ENCODE measurements at regions not wholly inside any gene's neighbourhood (a gene's known extent, or its start where the extent isn't known, plus 50 kb on each side); places are given as distances from the start of the nearest gene placed in this dataset.

DNA sequence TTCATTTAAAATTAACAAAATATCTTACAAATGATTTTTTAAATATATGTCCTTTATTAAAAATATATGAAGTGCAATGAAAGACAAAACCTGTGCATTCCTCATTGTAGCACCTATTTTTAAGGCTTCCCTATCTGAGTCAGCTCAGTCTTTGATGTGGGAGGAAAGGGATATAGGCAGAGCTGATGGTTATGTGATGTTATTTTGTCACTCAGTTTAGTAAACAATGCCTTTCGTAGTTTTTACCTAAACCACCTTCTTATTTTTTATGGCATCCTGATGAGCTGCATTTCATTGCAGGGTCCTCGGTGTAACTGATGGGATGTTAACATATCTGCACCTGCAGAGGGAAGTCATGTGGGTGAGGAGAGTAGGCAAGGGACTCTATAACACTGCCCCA, 58.9 kb upstream of the FRMD6 start:
- TF ChIP-seq SMC3 (conservative IDR thresholded peaks at IDR 0.05; ENCODE audit: poor library complexity) (no peak), RAD21 (conservative IDR thresholded peaks at IDR 0.05) (no peak)
- TF ChIP-seq, protein P1, sequence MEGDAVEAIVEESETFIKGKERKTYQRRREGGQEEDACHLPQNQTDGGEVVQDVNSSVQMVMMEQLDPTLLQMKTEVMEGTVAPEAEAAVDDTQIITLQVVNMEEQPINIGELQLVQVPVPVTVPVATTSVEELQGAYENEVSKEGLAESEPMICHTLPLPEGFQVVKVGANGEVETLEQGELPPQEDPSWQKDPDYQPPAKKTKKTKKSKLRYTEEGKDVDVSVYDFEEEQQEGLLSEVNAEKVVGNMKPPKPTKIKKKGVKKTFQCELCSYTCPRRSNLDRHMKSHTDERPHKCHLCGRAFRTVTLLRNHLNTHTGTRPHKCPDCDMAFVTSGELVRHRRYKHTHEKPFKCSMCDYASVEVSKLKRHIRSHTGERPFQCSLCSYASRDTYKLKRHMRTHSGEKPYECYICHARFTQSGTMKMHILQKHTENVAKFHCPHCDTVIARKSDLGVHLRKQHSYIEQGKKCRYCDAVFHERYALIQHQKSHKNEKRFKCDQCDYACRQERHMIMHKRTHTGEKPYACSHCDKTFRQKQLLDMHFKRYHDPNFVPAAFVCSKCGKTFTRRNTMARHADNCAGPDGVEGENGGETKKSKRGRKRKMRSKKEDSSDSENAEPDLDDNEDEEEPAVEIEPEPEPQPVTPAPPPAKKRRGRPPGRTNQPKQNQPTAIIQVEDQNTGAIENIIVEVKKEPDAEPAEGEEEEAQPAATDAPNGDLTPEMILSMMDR (IDR thresholded peaks at IDR 0.05; ENCODE audit: poor library complexity, severe bottlenecking), result no peak
